HG03159 (cell line): ENCODE measurements at regions not wholly inside any gene's neighbourhood (a gene's known extent, or its start where the extent isn't known, plus 50 kb on each side); places are given as distances from the start of the nearest gene placed in this dataset.
"Not testable (repeated sequence)": the region's sequence is repeated elsewhere in the genome, so short reads cannot be mapped to it uniquely, and the experiment has no call there.

Experiments used
- ATAC-seq: cut with Tn5 transposase; IDR thresholded peaks from one replicate; pipeline ENCODE4 v1.9.1; 2021; ENCODE audit warnings: mild to moderate bottlenecking, moderate library complexity; ENCODE audit not compliant: unreplicated experiment

DNA sequence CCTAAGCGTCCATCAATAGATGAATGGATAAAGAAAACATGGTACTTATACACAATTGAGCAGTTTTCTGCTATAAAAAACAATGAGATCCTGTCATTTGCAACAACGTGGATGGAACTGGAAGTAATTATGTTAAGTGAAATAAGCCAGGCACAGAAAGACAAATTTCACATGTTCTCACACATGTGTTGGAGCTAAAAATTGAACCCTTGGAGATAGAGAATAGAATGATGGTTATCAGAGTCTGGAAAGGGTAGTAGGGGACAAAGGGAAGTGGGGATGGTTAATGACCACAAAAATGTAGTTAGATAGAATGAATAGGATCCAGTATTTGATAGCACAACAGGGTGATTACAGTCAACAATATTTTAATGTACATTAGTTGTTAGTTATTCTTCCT, 1033.5 kb downstream of the HACE1 start:
- no peak for ATAC-seq

GRCh38 chr6:103820148-103820547, 1039.6 kb downstream of the HACE1 start:
- no peak for ATAC-seq

GRCh38 chr6:103819509-103819908, 1040.2 kb downstream of the HACE1 start:
- ATAC-seq: no peak

DNA sequence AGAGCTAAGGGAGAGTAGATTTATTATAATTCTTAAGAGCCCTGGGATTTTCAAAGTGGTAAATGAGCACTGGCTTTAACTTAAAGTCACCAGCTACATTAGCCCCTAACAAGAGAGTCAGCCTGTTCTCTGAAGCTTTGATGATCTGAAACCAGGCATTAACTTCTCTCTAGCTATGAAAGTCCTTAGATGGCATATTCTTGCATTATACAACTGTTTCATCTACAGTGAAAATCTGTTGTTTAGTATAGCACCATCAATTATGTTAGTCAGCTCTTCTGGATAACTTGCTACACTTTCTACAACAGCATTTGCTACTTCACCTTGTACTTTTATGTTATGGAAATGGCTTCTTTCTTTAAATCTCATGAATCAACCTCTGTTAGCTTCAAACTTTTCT, 1046.7 kb downstream of the HACE1 start:
- ATAC-seq: no peak

DNA sequence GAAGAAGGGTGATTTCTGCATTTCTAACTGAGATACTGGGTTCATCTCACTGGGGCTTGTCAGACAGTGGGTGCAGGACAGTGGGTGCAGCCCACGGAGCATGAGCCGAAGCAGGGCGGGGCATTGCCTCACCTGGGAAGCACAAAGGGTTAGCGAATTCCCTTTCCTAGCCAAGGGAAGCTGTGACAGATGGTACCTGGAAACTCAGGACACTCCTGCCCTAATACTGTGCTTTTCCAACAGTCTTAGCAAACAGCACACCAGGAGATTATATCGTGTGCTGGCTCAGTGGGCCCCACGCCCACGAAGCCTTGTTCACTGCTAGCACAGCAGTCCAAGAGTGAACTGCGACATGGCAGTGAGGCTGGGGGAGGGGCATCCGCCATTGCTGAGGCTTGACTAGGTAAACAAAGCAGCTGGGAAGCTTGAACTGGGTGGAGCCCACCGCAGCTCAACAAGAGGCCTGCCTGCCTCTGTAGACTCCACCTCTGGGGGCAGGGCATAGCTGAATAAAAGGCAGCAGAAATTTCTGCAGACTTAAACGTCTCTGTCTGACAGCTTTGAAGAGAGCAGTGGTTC, 1057.7 kb downstream of the HACE1 start:
- ATAC-seq: not testable (repeated sequence)

DNA sequence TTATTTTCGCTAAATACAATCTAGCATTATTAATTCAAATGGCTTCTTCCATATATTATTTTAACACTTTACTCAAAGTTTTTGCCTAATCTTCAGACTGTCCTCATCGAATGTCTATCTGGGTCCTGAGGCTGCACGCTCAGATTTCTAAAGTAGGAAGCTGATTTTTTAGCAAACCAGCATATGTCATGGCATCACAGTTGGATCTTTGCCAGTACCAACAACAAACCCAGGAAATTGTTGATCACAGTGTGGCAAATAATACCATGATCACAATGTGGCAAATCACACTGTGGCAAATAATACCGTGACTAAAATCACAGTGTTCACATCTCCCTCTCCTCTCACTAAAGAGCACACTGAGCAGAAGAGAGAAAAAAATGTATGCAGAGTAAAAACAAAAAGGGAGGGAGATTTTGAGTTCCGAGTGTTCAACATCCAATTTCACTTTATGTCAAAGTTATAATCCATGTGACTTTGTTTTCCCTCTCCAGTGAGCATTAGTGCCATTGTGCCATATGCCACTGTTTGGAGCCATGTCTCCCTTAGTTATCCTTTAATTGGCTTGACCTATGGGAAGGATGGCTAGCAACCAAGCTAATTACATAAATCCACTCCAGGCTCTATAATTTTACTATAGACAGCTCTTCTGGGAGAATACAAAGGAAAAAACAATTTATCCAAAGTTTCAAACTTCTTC, 1059.6 kb downstream of the HACE1 start:
- ATAC-seq: no peak

GRCh38 chr6:103798166-103798565, 1061.6 kb downstream of the HACE1 start:
- ATAC-seq: no peak

GRCh38 chr6:103797738-103798137, 1062.0 kb downstream of the HACE1 start:
- ATAC-seq: no peak

DNA sequence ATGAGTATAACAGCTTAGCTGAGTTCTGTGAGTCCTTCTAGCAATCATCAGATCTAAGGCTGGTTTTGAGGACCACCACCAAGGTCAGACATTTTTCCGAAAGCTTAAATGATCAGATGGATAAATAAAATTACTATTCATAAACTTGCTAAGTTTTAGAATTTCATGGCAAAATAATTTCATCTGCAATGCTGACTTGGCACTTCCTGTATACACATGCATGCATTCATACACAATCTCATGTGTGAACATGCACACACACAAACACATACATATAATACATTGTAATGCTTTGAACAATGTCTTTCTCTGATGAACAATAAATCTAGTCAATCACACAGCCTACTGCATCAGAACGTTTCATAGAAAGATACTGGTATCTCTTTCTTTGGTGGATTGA, 1068.3 kb downstream of the HACE1 start:
- ATAC-seq: no peak

- no peak for ATAC-seq
These were observed 1075.6 kb downstream of the HACE1 start for GRCh38 chr6:103784117-103784516.

GRCh38 chr6:103783329-103783728, 1076.4 kb downstream of the HACE1 start:
- ATAC-seq: no peak

DNA sequence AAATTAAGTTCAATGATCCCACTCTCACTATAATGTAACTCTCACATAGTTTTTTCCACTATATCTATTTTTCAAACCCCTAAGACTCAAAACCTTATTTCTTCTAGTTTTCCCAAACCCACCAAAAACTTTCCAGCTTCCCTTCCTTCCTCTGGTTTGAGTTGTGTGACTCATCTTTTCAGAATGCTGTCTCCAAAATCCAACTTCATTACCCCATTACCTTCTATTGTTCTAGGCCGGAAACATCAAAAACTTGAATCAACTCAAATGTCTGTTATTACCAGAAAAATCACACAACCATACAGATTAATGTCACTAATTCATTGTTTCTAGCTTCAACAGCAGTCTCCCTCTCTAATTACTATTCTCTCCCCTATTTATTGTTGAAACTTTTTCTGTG, 1090.3 kb downstream of the HACE1 start:
- no peak for ATAC-seq

GRCh38 chr6:103750603-103751002, 1109.1 kb downstream of the HACE1 start:
- no peak for ATAC-seq

- no peak for ATAC-seq
These were observed 1125.7 kb downstream of the HACE1 start for GRCh38 chr6:103734016-103734415.

DNA sequence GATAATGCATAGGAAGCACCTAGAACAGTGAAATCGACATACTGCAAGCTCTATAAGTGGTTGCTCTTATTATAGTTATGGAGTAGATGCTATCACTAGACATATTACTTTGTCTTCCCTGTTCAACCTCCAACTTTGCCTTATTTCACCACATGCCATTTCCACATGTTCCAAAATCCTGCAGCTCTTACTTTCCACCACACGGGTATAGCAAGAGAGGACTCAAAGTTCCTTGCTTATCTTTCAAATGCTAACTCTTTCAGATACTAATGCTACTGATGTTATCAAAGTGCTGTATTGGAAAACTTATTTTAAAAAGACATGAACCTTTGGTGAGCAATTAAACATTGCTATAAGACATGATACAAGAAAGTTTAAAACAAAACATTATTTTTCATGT, 1130.1 kb downstream of the HACE1 start:
- ATAC-seq: no peak

GRCh38 chr6:103723438-103724322, 1136.0 kb downstream of the HACE1 start:
- no peak for ATAC-seq

DNA sequence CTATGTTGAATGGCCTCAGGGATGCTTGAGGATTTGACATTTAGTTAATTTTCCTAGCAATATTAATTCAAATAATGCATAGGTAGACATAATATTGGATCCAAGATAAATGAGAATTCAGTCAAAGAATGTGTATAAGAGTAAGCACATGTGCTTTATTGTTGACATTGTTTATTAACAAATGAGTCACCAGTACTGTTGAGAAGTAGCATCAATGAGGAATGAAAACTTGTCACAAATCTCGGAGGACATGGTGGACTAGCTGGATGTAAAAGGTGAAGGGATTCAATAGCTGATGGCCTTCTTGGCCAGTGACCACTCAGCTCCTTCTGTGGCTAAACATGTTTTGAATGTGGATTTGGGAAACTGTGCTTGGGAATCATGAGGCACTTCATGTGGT, 1137.0 kb downstream of the HACE1 start:
- no peak for ATAC-seq

- ATAC-seq: no peak
These were observed 1137.8 kb downstream of the HACE1 start for GRCh38 chr6:103721923-103722322.

GRCh38 chr6:103720393-103720792, 1139.3 kb downstream of the HACE1 start:
- ATAC-seq: no peak

DNA sequence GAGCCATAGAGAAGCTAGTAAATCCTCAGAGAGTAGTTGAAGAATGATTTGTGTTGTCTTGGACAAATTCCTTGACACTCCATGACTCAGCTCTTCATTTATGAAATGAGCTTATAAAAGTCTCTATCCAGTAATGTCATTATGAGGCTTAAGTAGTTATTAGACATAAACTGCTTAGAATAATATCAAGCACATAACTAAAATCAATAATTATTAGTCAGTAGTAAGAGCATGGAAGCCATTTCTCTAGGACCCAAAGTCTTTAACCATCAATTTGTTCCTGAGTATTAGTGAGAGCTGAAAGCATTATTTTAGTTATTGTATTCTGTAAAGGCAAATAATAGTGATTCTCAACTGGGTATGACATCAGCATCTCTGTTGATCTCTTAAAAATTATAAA, 1140.2 kb downstream of the HACE1 start:
- ATAC-seq: no peak

- no peak for ATAC-seq
These were observed 1144.5 kb downstream of the HACE1 start for GRCh38 chr6:103715269-103715668.

DNA sequence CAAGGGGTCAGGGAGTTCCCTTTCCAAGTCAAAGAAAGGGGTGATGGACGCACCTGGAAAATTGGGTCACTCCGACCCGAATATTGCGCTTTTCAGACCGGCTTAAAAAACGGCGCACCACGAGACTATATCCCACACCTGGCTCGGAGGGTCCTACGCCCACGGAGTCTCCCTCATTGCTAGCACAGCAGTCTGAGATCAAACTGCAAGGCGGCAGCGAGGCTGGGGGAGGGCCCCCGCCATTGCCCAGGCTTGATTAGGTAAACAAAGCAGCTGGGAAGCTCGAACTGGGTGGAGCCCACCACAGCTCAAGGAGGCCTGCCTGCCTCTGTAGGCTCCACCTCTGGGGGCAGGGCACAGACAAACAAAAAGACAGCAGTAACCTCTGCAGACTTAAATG, 1150.5 kb downstream of the HACE1 start:
- ATAC-seq: not testable (repeated sequence)
